H4 (cell line): ENCODE measurements at regions not wholly inside any gene's neighbourhood (a gene's known extent, or its start where the extent isn't known, plus 50 kb on each side); places are given as distances from the start of the nearest gene placed in this dataset.
"Not testable (repeated sequence)": the region's sequence is repeated elsewhere in the genome, so short reads cannot be mapped to it uniquely, and the experiment has no call there.

Source experiments
- DNase-seq: peaks from one replicate; pipeline ENCODE4 v3.0.0-alpha.2; 2015; ENCODE audit warnings: low spot score

GRCh38 chr6:134609716-134610261 lies 291.9 kb upstream of the SGK1 start:
- DNase-seq, result no peak

- no peak for DNase-seq
Observed at GRCh38 chr6:134607411-134607810, 289.5 kb upstream of the SGK1 start.

- DNase-seq, result no peak
Observed at GRCh38 chr6:134605034-134605433, 287.1 kb upstream of the SGK1 start.

- DNase-seq, result no peak
Observed at GRCh38 chr6:134604014-134604676, 286.2 kb upstream of the SGK1 start.

GRCh38 chr6:134603561-134603960 lies 285.6 kb upstream of the SGK1 start:
- DNase-seq, result no peak

GRCh38 chr6:134602123-134602522 lies 284.2 kb upstream of the SGK1 start:
- DNase-seq, result no peak

- no peak for DNase-seq
Observed at GRCh38 chr6:134600671-134601070, 282.8 kb upstream of the SGK1 start.

GRCh38 chr6:134599079-134599478 lies 281.2 kb upstream of the SGK1 start:
- no peak for DNase-seq

- no peak for DNase-seq
Observed at GRCh38 chr6:134596191-134596590, 278.3 kb upstream of the SGK1 start.

GRCh38 chr6:134594881-134595280 lies 277.0 kb upstream of the SGK1 start:
- DNase-seq, result no peak

GRCh38 chr6:134593887-134594286 lies 276.0 kb upstream of the SGK1 start:
- no peak for DNase-seq

GRCh38 chr6:134593442-134593841 lies 275.5 kb upstream of the SGK1 start:
- DNase-seq, result no peak

- DNase-seq, result no peak
Observed at GRCh38 chr6:134593024-134593423, 275.1 kb upstream of the SGK1 start.

GRCh38 chr6:134590449-134590848 lies 272.5 kb upstream of the SGK1 start:
- DNase-seq, result no peak

GRCh38 chr6:134590004-134590403 lies 272.1 kb upstream of the SGK1 start:
- DNase-seq, result no peak

GRCh38 chr6:134589512-134589911 lies 271.6 kb upstream of the SGK1 start:
- peak; percentile 33 for DNase-seq

- no peak for DNase-seq
Observed at GRCh38 chr6:134588267-134588666, 270.4 kb upstream of the SGK1 start.

- no peak for DNase-seq
Observed at GRCh38 chr6:134585517-134585873, 267.6 kb upstream of the SGK1 start.

GRCh38 chr6:134584847-134585516 lies 267.1 kb upstream of the SGK1 start:
- DNase-seq, result no peak

- no peak for DNase-seq
Observed at GRCh38 chr6:134577998-134578397, 260.1 kb upstream of the SGK1 start.

- DNase-seq, result no peak
Observed at GRCh38 chr6:134575221-134575620, 257.3 kb upstream of the SGK1 start.

- DNase-seq, result no peak
Observed at GRCh38 chr6:134574491-134574890, 256.6 kb upstream of the SGK1 start.

GRCh38 chr6:134569996-134570395 lies 252.1 kb upstream of the SGK1 start:
- DNase-seq, result not testable (repeated sequence)

- no peak for DNase-seq
Observed at GRCh38 chr6:134564705-134565104, 246.8 kb upstream of the SGK1 start.
